Esophagus muscularis mucosa (tissue), 4 donors: ENCODE measurements at regions not wholly inside any gene's neighbourhood (a gene's known extent, or its start where the extent isn't known, plus 50 kb on each side); places are given as distances from the start of the nearest gene placed in this dataset.

Experiments
- EP300 ChIP-seq: sonication (generic); formaldehyde crosslinking; IDR thresholded peaks from one replicate; pipeline ENCODE4 v1.6.1; 2017; ENCODE audit warnings: antibody characterized with exemption
- POLR2A ChIP-seq: fragments of 450-650 bp; IDR thresholded peaks from one replicate; pipeline ENCODE4 v1.6.1; 2017; ENCODE audit warnings: antibody characterized with exemption, moderate library complexity, mild to moderate bottlenecking, low read depth
- POLR2AphosphoS5 ChIP-seq, 2 donors: sonication (generic); formaldehyde crosslinking; IDR thresholded peaks; one replicate each; pipeline ENCODE4 v1.6.1; 2017; ENCODE audit warnings: antibody characterized with exemption in 2 of 2
- TF ChIP-seq, protein P1 (sequence below), 3 experiments: fragments of 200-600 bp in 2 of 3; fragments of 450-650 bp in 1 of 3; sonication (generic) in 2 of 3; IDR thresholded peaks; one replicate each; pipeline ENCODE4 v1.5.1; 2017 to 2019; ENCODE audit warnings: antibody characterized with exemption in 3 of 3, mild to moderate bottlenecking in 2 of 3, moderate library complexity in 1 of 3

DNA sequence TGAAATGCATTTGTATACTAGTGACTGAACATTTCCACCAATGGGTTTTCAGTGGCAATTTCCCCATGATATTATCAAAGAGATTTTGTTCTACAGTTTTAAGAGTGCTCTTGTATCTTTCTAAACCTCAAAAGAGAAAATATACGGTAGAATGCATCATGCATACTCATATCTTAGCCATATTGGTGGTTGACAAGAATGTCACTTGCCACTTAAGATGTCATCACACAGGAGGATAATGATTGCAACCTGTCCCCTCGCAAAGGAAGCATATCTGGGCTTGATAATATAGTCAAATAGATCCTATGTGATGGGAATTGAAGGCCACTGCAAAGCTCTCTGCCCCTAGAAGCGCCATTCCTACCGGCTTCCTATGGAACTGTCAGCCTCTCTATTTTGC, 79.3 kb upstream of the ARMC3 start:
- no peak for TF ChIP-seq EP300
- TF ChIP-seq POLR2A: no peak
- TF ChIP-seq, protein P1, sequence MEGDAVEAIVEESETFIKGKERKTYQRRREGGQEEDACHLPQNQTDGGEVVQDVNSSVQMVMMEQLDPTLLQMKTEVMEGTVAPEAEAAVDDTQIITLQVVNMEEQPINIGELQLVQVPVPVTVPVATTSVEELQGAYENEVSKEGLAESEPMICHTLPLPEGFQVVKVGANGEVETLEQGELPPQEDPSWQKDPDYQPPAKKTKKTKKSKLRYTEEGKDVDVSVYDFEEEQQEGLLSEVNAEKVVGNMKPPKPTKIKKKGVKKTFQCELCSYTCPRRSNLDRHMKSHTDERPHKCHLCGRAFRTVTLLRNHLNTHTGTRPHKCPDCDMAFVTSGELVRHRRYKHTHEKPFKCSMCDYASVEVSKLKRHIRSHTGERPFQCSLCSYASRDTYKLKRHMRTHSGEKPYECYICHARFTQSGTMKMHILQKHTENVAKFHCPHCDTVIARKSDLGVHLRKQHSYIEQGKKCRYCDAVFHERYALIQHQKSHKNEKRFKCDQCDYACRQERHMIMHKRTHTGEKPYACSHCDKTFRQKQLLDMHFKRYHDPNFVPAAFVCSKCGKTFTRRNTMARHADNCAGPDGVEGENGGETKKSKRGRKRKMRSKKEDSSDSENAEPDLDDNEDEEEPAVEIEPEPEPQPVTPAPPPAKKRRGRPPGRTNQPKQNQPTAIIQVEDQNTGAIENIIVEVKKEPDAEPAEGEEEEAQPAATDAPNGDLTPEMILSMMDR (IDR thresholded peaks at IDR 0.05): no peak
- TF ChIP-seq POLR2AphosphoS5 (IDR thresholded peaks at IDR 0.05): no peak
